ENCODE measurements at regions not wholly inside any gene's neighbourhood (a gene's known extent, or its start where the extent isn't known, plus 50 kb on each side); places are given as distances from the start of the nearest gene placed in this dataset.

DNA sequence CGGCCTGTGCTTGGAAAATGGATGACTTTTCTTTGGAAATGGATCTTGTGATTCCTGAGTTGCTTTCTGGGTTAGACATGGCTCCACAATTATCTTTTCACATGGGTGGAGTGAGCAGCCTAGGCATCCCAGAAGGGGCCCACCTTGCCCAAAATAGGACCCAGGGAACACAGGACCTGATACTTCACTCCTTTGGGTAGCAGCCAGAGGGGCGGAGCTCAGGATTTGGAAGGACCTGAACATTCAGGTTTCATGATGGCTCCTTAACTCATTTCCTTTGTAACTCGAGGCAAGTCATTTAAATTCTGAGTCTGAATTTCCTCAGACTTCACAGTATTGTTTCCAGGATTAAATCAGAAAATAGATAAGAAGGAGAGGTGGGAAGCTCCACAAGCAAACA lies 178.3 kb upstream of the ZMIZ1 start:
- TF ChIP-seq, protein P1, sequence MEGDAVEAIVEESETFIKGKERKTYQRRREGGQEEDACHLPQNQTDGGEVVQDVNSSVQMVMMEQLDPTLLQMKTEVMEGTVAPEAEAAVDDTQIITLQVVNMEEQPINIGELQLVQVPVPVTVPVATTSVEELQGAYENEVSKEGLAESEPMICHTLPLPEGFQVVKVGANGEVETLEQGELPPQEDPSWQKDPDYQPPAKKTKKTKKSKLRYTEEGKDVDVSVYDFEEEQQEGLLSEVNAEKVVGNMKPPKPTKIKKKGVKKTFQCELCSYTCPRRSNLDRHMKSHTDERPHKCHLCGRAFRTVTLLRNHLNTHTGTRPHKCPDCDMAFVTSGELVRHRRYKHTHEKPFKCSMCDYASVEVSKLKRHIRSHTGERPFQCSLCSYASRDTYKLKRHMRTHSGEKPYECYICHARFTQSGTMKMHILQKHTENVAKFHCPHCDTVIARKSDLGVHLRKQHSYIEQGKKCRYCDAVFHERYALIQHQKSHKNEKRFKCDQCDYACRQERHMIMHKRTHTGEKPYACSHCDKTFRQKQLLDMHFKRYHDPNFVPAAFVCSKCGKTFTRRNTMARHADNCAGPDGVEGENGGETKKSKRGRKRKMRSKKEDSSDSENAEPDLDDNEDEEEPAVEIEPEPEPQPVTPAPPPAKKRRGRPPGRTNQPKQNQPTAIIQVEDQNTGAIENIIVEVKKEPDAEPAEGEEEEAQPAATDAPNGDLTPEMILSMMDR (conservative IDR thresholded peaks at IDR 0.05 in 1 of 2, IDR thresholded peaks at IDR 0.05 in 1 of 2; ENCODE audit: low read depth in 1 of 2, low read length in 2 of 2) = no peak
- no peak for TF ChIP-seq EZH2 (IDR thresholded peaks at IDR 0.05; ENCODE audit: low read length, missing control alignments)
